ENCODE measurements at regions not wholly inside any gene's neighbourhood (a gene's known extent, or its start where the extent isn't known, plus 50 kb on each side); places are given as distances from the start of the nearest gene placed in this dataset.

DNA sequence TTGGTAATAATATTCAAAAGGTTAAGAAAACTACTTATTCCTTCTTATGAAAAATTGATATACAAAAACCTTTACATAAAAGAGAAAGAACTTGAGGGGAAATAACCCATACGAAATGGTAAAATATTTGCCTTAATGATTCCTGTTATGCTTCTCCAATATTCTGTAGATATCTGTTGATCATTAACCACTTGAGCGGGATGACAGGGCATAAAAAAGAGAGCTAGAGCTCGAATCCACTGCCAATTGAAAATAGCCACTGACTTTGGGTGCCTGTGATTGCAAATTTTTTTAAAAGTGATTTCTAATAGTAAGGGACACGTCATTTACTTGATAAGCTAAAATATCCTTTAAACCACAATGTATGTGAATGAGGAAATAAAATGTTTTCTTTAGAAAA, 188.1 kb downstream of the MOXD1 start:
- Histone ChIP-seq H2AFZ (ENCODE audit: low read length) (no peak overlapping the region), H3K9ac (ENCODE audit: low read length) (no peak overlapping the region), H4K20me1 (ENCODE audit: insufficient read depth, low read length) (no peaks in the 10 kb centered on the region), H3K79me2 (ENCODE audit: insufficient read depth, low read length) (no peaks in the 10 kb centered on the region), H3K4me3 (ENCODE audit: low read depth, low read length, poor library complexity, severe bottlenecking) (no peak overlapping the region), H3K9me2 (ENCODE audit: low read depth, low read length) (no peaks in the 10 kb centered on the region), H3K4me2 (ENCODE audit: low read length) (no peak overlapping the region), H3K4me1 (ENCODE audit: insufficient read depth, low read length, severe bottlenecking) (no peaks in the 10 kb centered on the region), H3K27ac (ENCODE audit: low read depth, low read length, poor library complexity, severe bottlenecking) (no peak overlapping the region), H3K9me3 (ENCODE audit: low read length) (no peaks in the 10 kb centered on the region), H3F3A (ENCODE audit: insufficient read depth, low read length) (no peaks in the 10 kb centered on the region), H3K27me3 (ENCODE audit: insufficient read depth, low read length) (no peaks in the 10 kb centered on the region), H3K36me3 (ENCODE audit: insufficient read depth, low read length) (no peaks in the 10 kb centered on the region)
- TF ChIP-seq CTCF (IDR thresholded peaks at IDR 0.05; ENCODE audit: low read length) (no peak), EZH2 (IDR thresholded peaks at IDR 0.05; ENCODE audit: borderline replicate concordance, low read length) (no peak)

- H3K27me3 ChIP-seq (ENCODE audit: insufficient read depth, low read length), result no peaks in the 10 kb centered on the region
- no peaks in the 10 kb centered on the region for H3F3A ChIP-seq (ENCODE audit: insufficient read depth, low read length)
- no peaks in the 10 kb centered on the region for H3K9me3 ChIP-seq (ENCODE audit: low read length)
- H3K36me3 ChIP-seq (ENCODE audit: insufficient read depth, low read length), result no peaks in the 10 kb centered on the region
- H3K4me2 ChIP-seq (ENCODE audit: low read length), result no peak overlapping the region
- no peak overlapping the region for H3K4me3 ChIP-seq (ENCODE audit: low read depth, low read length, poor library complexity, severe bottlenecking)
- no peaks in the 10 kb centered on the region for H3K9me2 ChIP-seq (ENCODE audit: low read depth, low read length)
- H3K4me1 ChIP-seq (ENCODE audit: insufficient read depth, low read length, severe bottlenecking), result no peaks in the 10 kb centered on the region
- H3K79me2 ChIP-seq (ENCODE audit: insufficient read depth, low read length), result no peaks in the 10 kb centered on the region
- H3K9ac ChIP-seq (ENCODE audit: low read length), result no peak overlapping the region
- no peak for TF ChIP-seq EZH2 (IDR thresholded peaks at IDR 0.05; ENCODE audit: borderline replicate concordance, low read length)
- TF ChIP-seq CTCF (IDR thresholded peaks at IDR 0.05; ENCODE audit: low read length), result no peak
- no peak overlapping the region for H3K27ac ChIP-seq (ENCODE audit: low read depth, low read length, poor library complexity, severe bottlenecking)
- H4K20me1 ChIP-seq (ENCODE audit: insufficient read depth, low read length), result no peaks in the 10 kb centered on the region
- H2AFZ ChIP-seq (ENCODE audit: low read length), result no peak overlapping the region
These were observed 190.2 kb downstream of the MOXD1 start for GRCh38 chr6:132210886-132211563.

DNA sequence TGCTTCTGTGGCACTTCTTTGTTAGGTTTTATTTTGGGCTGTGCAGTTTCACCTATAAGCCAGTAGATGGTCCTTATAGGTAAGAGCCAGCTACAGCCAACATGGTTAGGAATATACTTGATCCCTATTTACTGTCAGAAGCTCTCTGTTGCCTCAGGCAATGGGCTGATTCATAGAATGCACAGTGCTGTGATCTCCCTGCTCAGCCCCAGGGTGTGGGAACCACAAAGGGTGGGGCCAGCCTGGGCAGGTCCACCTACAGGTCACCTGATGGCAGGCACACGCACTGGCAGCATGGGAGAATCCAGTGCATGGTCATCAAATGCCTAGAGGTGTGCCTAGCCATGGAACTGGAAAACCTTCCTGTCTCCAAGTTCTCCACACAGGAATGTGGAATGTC, 191.9 kb downstream of the MOXD1 start:
- no peaks in the 10 kb centered on the region for H3K79me2 ChIP-seq (ENCODE audit: insufficient read depth, low read length)
- no peaks in the 10 kb centered on the region for H4K20me1 ChIP-seq (ENCODE audit: insufficient read depth, low read length)
- H3K27me3 ChIP-seq (ENCODE audit: insufficient read depth, low read length), result no peaks in the 10 kb centered on the region
- H3K36me3 ChIP-seq (ENCODE audit: insufficient read depth, low read length), result no peaks in the 10 kb centered on the region
- H2AFZ ChIP-seq (ENCODE audit: low read length), result no peak overlapping the region
- no peaks in the 10 kb centered on the region for H3K4me1 ChIP-seq (ENCODE audit: insufficient read depth, low read length, severe bottlenecking)
- no peak overlapping the region for H3K4me3 ChIP-seq (ENCODE audit: low read depth, low read length, poor library complexity, severe bottlenecking)
- H3K4me2 ChIP-seq (ENCODE audit: low read length), result no peak overlapping the region
- no peak overlapping the region for H3K9ac ChIP-seq (ENCODE audit: low read length)
- no peak overlapping the region for H3K27ac ChIP-seq (ENCODE audit: low read depth, low read length, poor library complexity, severe bottlenecking)
- H3K9me3 ChIP-seq (ENCODE audit: low read length), result no peaks in the 10 kb centered on the region
- H3F3A ChIP-seq (ENCODE audit: insufficient read depth, low read length), result no peaks in the 10 kb centered on the region
- TF ChIP-seq EZH2 (IDR thresholded peaks at IDR 0.05; ENCODE audit: borderline replicate concordance, low read length) (no peak), CTCF (IDR thresholded peaks at IDR 0.05; ENCODE audit: low read length) (no peak)
- H3K9me2 ChIP-seq (ENCODE audit: low read depth, low read length), result no peaks in the 10 kb centered on the region
